ENCODE measurements at regions not wholly inside any gene's neighbourhood (a gene's known extent, or its start where the extent isn't known, plus 50 kb on each side); places are given as distances from the start of the nearest gene placed in this dataset.
A peak's percentile ranks its signal among the peaks of the same experiment; 100 is the strongest.

GRCh38 chr15:72835294-72835890 is 51.8 kb upstream of the ADPGK start:
- TF ChIP-seq CTCF (conservative IDR thresholded peaks at IDR 0.05 in 1 of 2, IDR thresholded peaks at IDR 0.05 in 1 of 2; ENCODE audit: extremely low read depth in 1 of 2, insufficient read depth in 1 of 2, low read depth in 1 of 2, low read length in 2 of 2) (peak; percentile 26 to 55), EZH2 (IDR thresholded peaks at IDR 0.05; ENCODE audit: borderline replicate concordance, low read length) (no peak)
